HS-5 (cell line): ENCODE measurements at regions not wholly inside any gene's neighbourhood (a gene's known extent, or its start where the extent isn't known, plus 50 kb on each side); places are given as distances from the start of the nearest gene placed in this dataset.

Source experiments
- DNase-seq: peaks from one replicate; pipeline ENCODE4 v3.0.0-alpha.2; 2012; ENCODE audit warnings: low read depth

GRCh38 chr5:126335886-126336285 lies 87.3 kb upstream of the GRAMD2B start:
- no peak for DNase-seq

GRCh38 chr5:126338635-126339034 lies 84.6 kb upstream of the GRAMD2B start:
- no peak for DNase-seq

- no peak for DNase-seq
These were observed 83.9 kb upstream of the GRAMD2B start for GRCh38 chr5:126339215-126339805.

- DNase-seq: no peak
These were observed 81.1 kb upstream of the GRAMD2B start for GRCh38 chr5:126341906-126342630.

- DNase-seq: no peak
These were observed 74.2 kb upstream of the GRAMD2B start for GRCh38 chr5:126348855-126349635.

GRCh38 chr5:126351153-126351552 lies 72.1 kb upstream of the GRAMD2B start:
- peak; percentile 41 for DNase-seq

- DNase-seq: peak; percentile 94
These were observed 69.0 kb upstream of the GRAMD2B start for GRCh38 chr5:126354012-126354857.

- DNase-seq: no peak
These were observed 68.1 kb upstream of the GRAMD2B start for GRCh38 chr5:126354858-126355731.

- DNase-seq: no peak
These were observed 67.3 kb upstream of the GRAMD2B start for GRCh38 chr5:126355940-126356339.

- DNase-seq: no peak
These were observed 65.4 kb upstream of the GRAMD2B start for GRCh38 chr5:126357585-126358342.

- DNase-seq: no peak
These were observed 64.7 kb upstream of the GRAMD2B start for GRCh38 chr5:126358525-126358924.

- DNase-seq: no peak
These were observed 63.3 kb upstream of the GRAMD2B start for GRCh38 chr5:126359884-126360283.

- DNase-seq: no peak
These were observed 62.7 kb upstream of the GRAMD2B start for GRCh38 chr5:126360467-126360866.

- DNase-seq: no peak
These were observed 59.6 kb upstream of the GRAMD2B start for GRCh38 chr5:126363658-126364057.

- DNase-seq: no peak
These were observed 58.9 kb upstream of the GRAMD2B start for GRCh38 chr5:126364206-126364902.

GRCh38 chr5:126365446-126366198 lies 57.6 kb upstream of the GRAMD2B start:
- no peak for DNase-seq

- DNase-seq: no peak
These were observed 57.0 kb upstream of the GRAMD2B start for GRCh38 chr5:126366199-126366560.

- no peak for DNase-seq
These were observed 54.9 kb upstream of the GRAMD2B start for GRCh38 chr5:126368239-126368812.

- no peak for DNase-seq
These were observed 54.1 kb upstream of the GRAMD2B start for GRCh38 chr5:126369083-126369482.
